ENCODE measurements at regions not wholly inside any gene's neighbourhood (a gene's known extent, or its start where the extent isn't known, plus 50 kb on each side); places are given as distances from the start of the nearest gene placed in this dataset.

- H3K4me3 ChIP-seq (ENCODE audit: low read depth, low read length): no peak overlapping the region
- no peak for TF ChIP-seq CTCF (IDR thresholded peaks at IDR 0.05; ENCODE audit: insufficient read depth, low read depth, low read length)
- DNase-seq (ENCODE audit: low read depth): no peak
Measured at GRCh38 chr4:175983636-175984035, 82.0 kb upstream of the WDR17 start.

GRCh38 chr4:175986668-175987067, 79.0 kb upstream of the WDR17 start:
- DNase-seq (ENCODE audit: low read depth): no peak
- no peak overlapping the region for H3K4me3 ChIP-seq (ENCODE audit: low read depth, low read length)
- no peak for TF ChIP-seq CTCF (IDR thresholded peaks at IDR 0.05; ENCODE audit: insufficient read depth, low read depth, low read length)

GRCh38 chr4:175988511-175988910, 77.1 kb upstream of the WDR17 start:
- no peak for DNase-seq (ENCODE audit: low read depth)
- H3K4me3 ChIP-seq (ENCODE audit: low read depth, low read length): no peak overlapping the region
- TF ChIP-seq CTCF (IDR thresholded peaks at IDR 0.05; ENCODE audit: insufficient read depth, low read depth, low read length): no peak

- H3K4me3 ChIP-seq (ENCODE audit: low read depth, low read length): no peak overlapping the region
- TF ChIP-seq CTCF (IDR thresholded peaks at IDR 0.05; ENCODE audit: insufficient read depth, low read depth, low read length): no peak
- no peak for DNase-seq (ENCODE audit: low read depth)
Measured at GRCh38 chr4:175996206-175996605, 69.4 kb upstream of the WDR17 start.

- no peak for TF ChIP-seq CTCF (IDR thresholded peaks at IDR 0.05; ENCODE audit: insufficient read depth, low read depth, low read length)
- DNase-seq (ENCODE audit: low read depth): no peak
- H3K4me3 ChIP-seq (ENCODE audit: low read depth, low read length): no peak overlapping the region
Measured at GRCh38 chr4:175997291-175997690, 68.3 kb upstream of the WDR17 start.

- TF ChIP-seq CTCF (IDR thresholded peaks at IDR 0.05; ENCODE audit: insufficient read depth, low read depth, low read length): no peak
- no peak overlapping the region for H3K4me3 ChIP-seq (ENCODE audit: low read depth, low read length)
- no peak for DNase-seq (ENCODE audit: low read depth)
Measured at GRCh38 chr4:175998782-175999181, 66.9 kb upstream of the WDR17 start.

- TF ChIP-seq CTCF (IDR thresholded peaks at IDR 0.05; ENCODE audit: insufficient read depth, low read depth, low read length): no peak
- no peak for DNase-seq (ENCODE audit: low read depth)
- H3K4me3 ChIP-seq (ENCODE audit: low read depth, low read length): no peak overlapping the region
Measured at GRCh38 chr4:175999944-176000343, 65.7 kb upstream of the WDR17 start.

Measured in fibroblast of villous mesenchyme (primary cell).